Liver (tissue), 8 donors: ENCODE measurements at regions not wholly inside any gene's neighbourhood (a gene's known extent, or its start where the extent isn't known, plus 50 kb on each side); places are given as distances from the start of the nearest gene placed in this dataset.

ENCODE experiments used
- DNase-seq: peaks from one replicate; pipeline ENCODE4 v3.0.0-alpha.2; 2017; ENCODE audit warnings: low spot score
- H3K27ac ChIP-seq, 2 donors: one replicate each; pipeline ENCODE4 v1.7.0; 2013; ENCODE audit warnings: inconsistent platforms in 2 of 2, low read length in 2 of 2, control low read depth in 1 of 2, low read depth in 1 of 2, mild to moderate bottlenecking in 1 of 2
- H3K27me3 ChIP-seq, 4 donors: one replicate each; pipeline versions ENCODE4 v1.6.1 to v1.7.0; 2013; ENCODE audit warnings: low read length in 3 of 4, inconsistent platforms in 1 of 4, mild to moderate bottlenecking in 1 of 4, moderate library complexity in 1 of 4; ENCODE audit not compliant: control insufficient read depth in 4 of 4, insufficient read depth in 4 of 4
- H3K36me3 ChIP-seq, 4 donors: one replicate each; pipeline versions ENCODE4 v1.6.1 to v1.7.0; 2013; ENCODE audit warnings: low read length in 3 of 4, mild to moderate bottlenecking in 3 of 4, low read depth in 1 of 4, moderate library complexity in 1 of 4; ENCODE audit not compliant: control insufficient read depth in 4 of 4, insufficient read depth in 3 of 4
- H3K4me1 ChIP-seq, 4 donors: one replicate each; pipeline versions ENCODE4 v1.6.1 to v1.7.0; 2013; ENCODE audit warnings: low read length in 3 of 4, mild to moderate bottlenecking in 3 of 4, moderate library complexity in 1 of 4; ENCODE audit not compliant: control insufficient read depth in 4 of 4, insufficient read depth in 4 of 4
- H3K4me3 ChIP-seq, 3 donors: one replicate each; pipeline versions ENCODE4 v1.6.1 to v1.7.0; 2013; ENCODE audit warnings: low read length in 3 of 3, control low read depth in 1 of 3, low read depth in 1 of 3, mild to moderate bottlenecking in 1 of 3
- H3K9ac ChIP-seq, 2 donors: one replicate each; pipeline ENCODE4 v1.7.0; 2013; ENCODE audit warnings: low read length in 2 of 2, mild to moderate bottlenecking in 2 of 2, moderate library complexity in 2 of 2, control low read depth in 1 of 2, low read depth in 1 of 2
- H3K9me3 ChIP-seq, 4 donors: one replicate each; pipeline versions ENCODE4 v1.6.1 to v1.7.0; 2013; ENCODE audit warnings: low read length in 3 of 4; ENCODE audit not compliant: control insufficient read depth in 4 of 4
- CTCF ChIP-seq: fragments of 150-350 bp; IDR thresholded peaks from 2 replicates; pipeline ENCODE4 v1.5.1; 2017; ENCODE audit warnings: improper control_type of control experiment, low read depth, low read length; ENCODE audit not compliant: missing input control
- EGR1 ChIP-seq, 2 donors: IDR thresholded peaks; 2 replicates each; pipeline ENCODE4 v1.6.1; 2016 to 2018; ENCODE audit warnings: antibody characterized with exemption in 2 of 2, low read depth in 2 of 2
- FOXA2 ChIP-seq: IDR thresholded peaks from 2 replicates; pipeline ENCODE4 v1.6.1; 2016; ENCODE audit warnings: antibody characterized with exemption
- GABPA ChIP-seq, 2 donors: IDR thresholded peaks in 1 of 2; conservative IDR thresholded peaks in 1 of 2; 2 replicates each; pipeline ENCODE4 v1.6.1; 2016; ENCODE audit warnings: antibody characterized with exemption in 2 of 2, mild to moderate bottlenecking in 1 of 2, moderate library complexity in 1 of 2
- HNF4A ChIP-seq, 2 donors: conservative IDR thresholded peaks; 2 replicates each; pipeline ENCODE4 v1.6.1; 2016; ENCODE audit warnings: antibody characterized with exemption in 2 of 2, mild to moderate bottlenecking in 2 of 2
- HNF4G ChIP-seq: IDR thresholded peaks from 2 replicates; pipeline ENCODE4 v1.6.1; 2016; ENCODE audit warnings: antibody characterized with exemption
- NR2F2 ChIP-seq: IDR thresholded peaks from 2 replicates; pipeline ENCODE4 v1.6.1; 2016; ENCODE audit warnings: antibody characterized with exemption
- RXRA ChIP-seq, 2 donors: IDR thresholded peaks; 2 replicates each; pipeline ENCODE4 v1.6.1; 2017 to 2018; ENCODE audit warnings: antibody characterized with exemption in 2 of 2, mild to moderate bottlenecking in 1 of 2
- SP1 ChIP-seq: IDR thresholded peaks from 2 replicates; pipeline ENCODE4 v1.6.1; 2018; ENCODE audit warnings: antibody characterized with exemption, mild to moderate bottlenecking
- TAF1 ChIP-seq: conservative IDR thresholded peaks from 2 replicates; pipeline ENCODE4 v1.6.1; 2016; ENCODE audit warnings: antibody characterized with exemption, mild to moderate bottlenecking
- YY1 ChIP-seq: IDR thresholded peaks from 2 replicates; pipeline ENCODE4 v1.6.1; 2016; ENCODE audit warnings: antibody characterized with exemption, mild to moderate bottlenecking
- WGBS: extraction: QIAGEN DNeasy Blood & Tissue Kit; methylation state at CpG from one replicate; pipeline ENCODE4 v1.1.7; 2013; 5-methylcytosine and 5-hydroxymethylcytosine counted together
- TF ChIP-seq, protein P1 (sequence below): IDR thresholded peaks from 2 replicates; pipeline ENCODE4 v1.6.1; 2016; ENCODE audit warnings: antibody characterized with exemption
- TF ChIP-seq, protein P2 (sequence below): IDR thresholded peaks from 2 replicates; pipeline ENCODE4 v1.6.1; 2016; ENCODE audit warnings: antibody characterized with exemption
- TF ChIP-seq, protein P3 (sequence below): IDR thresholded peaks from 2 replicates; pipeline ENCODE4 v1.6.1; 2016; ENCODE audit warnings: antibody characterized with exemption, mild to moderate bottlenecking
- donor health status: healthy.
- donor health status: healthy.
- donor health status: healthy.
- donor health status: healthy.
- donor health status: healthy.

- Histone ChIP-seq H3K9ac (no peak overlapping the region), H3K36me3 (no peaks in the 10 kb centered on the region), H3K27me3 (no peaks in the 10 kb centered on the region), H3K4me3 (no peak overlapping the region), H3K9me3 (no peaks in the 10 kb centered on the region), H3K4me1 (no peaks in the 10 kb centered on the region), H3K27ac (no peak overlapping the region)
- no peak for DNase-seq
- TF ChIP-seq SP1 (no peak), GABPA (IDR thresholded peaks at IDR 0.05 in 1 of 2, conservative IDR thresholded peaks at IDR 0.05 in 1 of 2) (no peak), NR2F2 (no peak), EGR1 (IDR thresholded peaks at IDR 0.05; ENCODE audit: low read depth in 2 of 2) (no peak), CTCF (no peak)
- TF ChIP-seq, protein P1, sequence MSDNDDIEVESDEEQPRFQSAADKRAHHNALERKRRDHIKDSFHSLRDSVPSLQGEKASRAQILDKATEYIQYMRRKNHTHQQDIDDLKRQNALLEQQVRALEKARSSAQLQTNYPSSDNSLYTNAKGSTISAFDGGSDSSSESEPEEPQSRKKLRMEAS: no peak
- TF ChIP-seq, protein P2, sequence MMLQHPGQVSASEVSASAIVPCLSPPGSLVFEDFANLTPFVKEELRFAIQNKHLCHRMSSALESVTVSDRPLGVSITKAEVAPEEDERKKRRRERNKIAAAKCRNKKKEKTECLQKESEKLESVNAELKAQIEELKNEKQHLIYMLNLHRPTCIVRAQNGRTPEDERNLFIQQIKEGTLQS: no peak
- WGBS: 84% methylated on average over 3 of the region's 3 CpGs
Observed at GRCh38 chr1:199204231-199204630, 565.4 kb downstream of the PTPRC start.

GRCh38 chr1:199205740-199206441, 567.1 kb downstream of the PTPRC start:
- H3K4me3 ChIP-seq: no peak overlapping the region
- no peak for DNase-seq
- no peaks in the 10 kb centered on the region for H3K27me3 ChIP-seq
- no peaks in the 10 kb centered on the region for H3K9me3 ChIP-seq
- H3K4me1 ChIP-seq: no peaks in the 10 kb centered on the region
- TF ChIP-seq RXRA (IDR thresholded peaks at IDR 0.05): no peak
- no peak for TF ChIP-seq FOXA2
- no peak for TF ChIP-seq HNF4G
- TF ChIP-seq SP1: no peak
- TF ChIP-seq HNF4A (conservative IDR thresholded peaks at IDR 0.05): no peak
- TF ChIP-seq, protein P1: no peak
- TF ChIP-seq NR2F2: no peak
- TF ChIP-seq, protein P3, sequence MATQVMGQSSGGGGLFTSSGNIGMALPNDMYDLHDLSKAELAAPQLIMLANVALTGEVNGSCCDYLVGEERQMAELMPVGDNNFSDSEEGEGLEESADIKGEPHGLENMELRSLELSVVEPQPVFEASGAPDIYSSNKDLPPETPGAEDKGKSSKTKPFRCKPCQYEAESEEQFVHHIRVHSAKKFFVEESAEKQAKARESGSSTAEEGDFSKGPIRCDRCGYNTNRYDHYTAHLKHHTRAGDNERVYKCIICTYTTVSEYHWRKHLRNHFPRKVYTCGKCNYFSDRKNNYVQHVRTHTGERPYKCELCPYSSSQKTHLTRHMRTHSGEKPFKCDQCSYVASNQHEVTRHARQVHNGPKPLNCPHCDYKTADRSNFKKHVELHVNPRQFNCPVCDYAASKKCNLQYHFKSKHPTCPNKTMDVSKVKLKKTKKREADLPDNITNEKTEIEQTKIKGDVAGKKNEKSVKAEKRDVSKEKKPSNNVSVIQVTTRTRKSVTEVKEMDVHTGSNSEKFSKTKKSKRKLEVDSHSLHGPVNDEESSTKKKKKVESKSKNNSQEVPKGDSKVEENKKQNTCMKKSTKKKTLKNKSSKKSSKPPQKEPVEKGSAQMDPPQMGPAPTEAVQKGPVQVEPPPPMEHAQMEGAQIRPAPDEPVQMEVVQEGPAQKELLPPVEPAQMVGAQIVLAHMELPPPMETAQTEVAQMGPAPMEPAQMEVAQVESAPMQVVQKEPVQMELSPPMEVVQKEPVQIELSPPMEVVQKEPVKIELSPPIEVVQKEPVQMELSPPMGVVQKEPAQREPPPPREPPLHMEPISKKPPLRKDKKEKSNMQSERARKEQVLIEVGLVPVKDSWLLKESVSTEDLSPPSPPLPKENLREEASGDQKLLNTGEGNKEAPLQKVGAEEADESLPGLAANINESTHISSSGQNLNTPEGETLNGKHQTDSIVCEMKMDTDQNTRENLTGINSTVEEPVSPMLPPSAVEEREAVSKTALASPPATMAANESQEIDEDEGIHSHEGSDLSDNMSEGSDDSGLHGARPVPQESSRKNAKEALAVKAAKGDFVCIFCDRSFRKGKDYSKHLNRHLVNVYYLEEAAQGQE: no peak
- TF ChIP-seq, protein P2: no peak
- TF ChIP-seq TAF1: no peak
- no peak for TF ChIP-seq YY1
- no peak for TF ChIP-seq GABPA (IDR thresholded peaks at IDR 0.05 in 1 of 2, conservative IDR thresholded peaks at IDR 0.05 in 1 of 2)
- TF ChIP-seq EGR1 (IDR thresholded peaks at IDR 0.05; ENCODE audit: low read depth in 2 of 2): no peak
- no peak overlapping the region for H3K27ac ChIP-seq
- no peaks in the 10 kb centered on the region for H3K36me3 ChIP-seq
- 63% methylated on average over 6 of the region's 6 CpGs for WGBS
- no peak overlapping the region for H3K9ac ChIP-seq
